HFF-Myc (cell line): ENCODE measurements at regions not wholly inside any gene's neighbourhood (a gene's known extent, or its start where the extent isn't known, plus 50 kb on each side); places are given as distances from the start of the nearest gene placed in this dataset.

ENCODE experiments used
- DNase-seq: peaks from one replicate; pipeline ENCODE4 v3.0.0-alpha.2; 2011; ENCODE audit warnings: low read depth; ENCODE audit errors: extremely low read depth
- H3K4me3 ChIP-seq: replicated peaks from 2 replicates; pipeline ENCODE4 v1.5.1; 2011; ENCODE audit warnings: low read depth, mild to moderate bottlenecking, control low read depth, low read length
- CTCF ChIP-seq: IDR thresholded peaks from 2 replicates; pipeline ENCODE4 v1.5.1; 2012; ENCODE audit warnings: mild to moderate bottlenecking, low read depth, low read length, control low read depth; ENCODE audit errors: missing control alignments

- TF ChIP-seq CTCF: no peak
- no peak overlapping the region for H3K4me3 ChIP-seq
- no peak for DNase-seq
Measured at GRCh38 chr13:103803349-103803748, 737.1 kb upstream of the SLC10A2 start.

- H3K4me3 ChIP-seq: no peak overlapping the region
- no peak for DNase-seq
- TF ChIP-seq CTCF: no peak
Measured at GRCh38 chr13:103799028-103799427, 732.8 kb upstream of the SLC10A2 start.

- H3K4me3 ChIP-seq: no peak overlapping the region
- TF ChIP-seq CTCF: no peak
- DNase-seq: no peak
Measured at GRCh38 chr13:103795892-103796478, 729.8 kb upstream of the SLC10A2 start.

- H3K4me3 ChIP-seq: no peak overlapping the region
- no peak for DNase-seq
- TF ChIP-seq CTCF: no peak
Measured at GRCh38 chr13:103794526-103794925, 728.3 kb upstream of the SLC10A2 start.

GRCh38 chr13:103788061-103788652 lies 721.9 kb upstream of the SLC10A2 start:
- no peak for TF ChIP-seq CTCF
- DNase-seq: no peak
- H3K4me3 ChIP-seq: no peak overlapping the region

GRCh38 chr13:103772576-103772975 lies 706.4 kb upstream of the SLC10A2 start:
- H3K4me3 ChIP-seq: no peak overlapping the region
- TF ChIP-seq CTCF: no peak
- no peak for DNase-seq

GRCh38 chr13:103762523-103762922 lies 696.3 kb upstream of the SLC10A2 start:
- TF ChIP-seq CTCF: no peak
- H3K4me3 ChIP-seq: no peak overlapping the region
- DNase-seq: no peak
